ENCODE measurements at regions not wholly inside any gene's neighbourhood (a gene's known extent, or its start where the extent isn't known, plus 50 kb on each side); places are given as distances from the start of the nearest gene placed in this dataset.

- no peak for DNase-seq (ENCODE audit: low read depth in 2 of 2)
Measured at GRCh38 chr22:47605886-47606285, 843.4 kb downstream of the TBC1D22A start.

GRCh38 chr22:47605441-47605840 is 843.0 kb downstream of the TBC1D22A start:
- DNase-seq (ENCODE audit: low read depth in 2 of 2): no peak

GRCh38 chr22:47604563-47604962 is 842.1 kb downstream of the TBC1D22A start:
- no peak for DNase-seq (ENCODE audit: low read depth in 2 of 2)

GRCh38 chr22:47602732-47603131 is 840.3 kb downstream of the TBC1D22A start:
- no peak for DNase-seq (ENCODE audit: low read depth in 2 of 2)

- DNase-seq (ENCODE audit: low read depth in 2 of 2): no peak
Measured at GRCh38 chr22:47601666-47602065, 839.2 kb downstream of the TBC1D22A start.

- DNase-seq (ENCODE audit: low read depth in 2 of 2): no peak
Measured at GRCh38 chr22:47600791-47601625, 838.6 kb downstream of the TBC1D22A start.

- no peak for DNase-seq (ENCODE audit: low read depth in 2 of 2)
Measured at GRCh38 chr22:47600281-47600680, 837.8 kb downstream of the TBC1D22A start.

GRCh38 chr22:47599753-47600152 is 837.3 kb downstream of the TBC1D22A start:
- DNase-seq (ENCODE audit: low read depth in 2 of 2): no peak

GRCh38 chr22:47598864-47599263 is 836.4 kb downstream of the TBC1D22A start:
- no peak for DNase-seq (ENCODE audit: low read depth in 2 of 2)

- DNase-seq (ENCODE audit: low read depth in 2 of 2): no peak
Measured at GRCh38 chr22:47597041-47597440, 834.6 kb downstream of the TBC1D22A start.

GRCh38 chr22:47596176-47596690 is 833.8 kb downstream of the TBC1D22A start:
- no peak for DNase-seq (ENCODE audit: low read depth in 2 of 2)

- DNase-seq (ENCODE audit: low read depth in 2 of 2): no peak
Measured at GRCh38 chr22:47594836-47595521, 832.5 kb downstream of the TBC1D22A start.

- DNase-seq (ENCODE audit: low read depth in 2 of 2): no peak
Measured at GRCh38 chr22:47593911-47594311, 831.5 kb downstream of the TBC1D22A start.

- DNase-seq (ENCODE audit: low read depth in 2 of 2): no peak
Measured at GRCh38 chr22:47593291-47593690, 830.8 kb downstream of the TBC1D22A start.

GRCh38 chr22:47592791-47593190 is 830.3 kb downstream of the TBC1D22A start:
- DNase-seq (ENCODE audit: low read depth in 2 of 2): no peak

GRCh38 chr22:47591709-47592108 is 829.3 kb downstream of the TBC1D22A start:
- DNase-seq (ENCODE audit: low read depth in 2 of 2): no peak

- DNase-seq (ENCODE audit: low read depth in 2 of 2): no peak
Measured at GRCh38 chr22:47591016-47591415, 828.6 kb downstream of the TBC1D22A start.

- no peak for DNase-seq (ENCODE audit: low read depth in 2 of 2)
Measured at GRCh38 chr22:47589271-47590250, 827.1 kb downstream of the TBC1D22A start.

GRCh38 chr22:47588578-47588960 is 826.1 kb downstream of the TBC1D22A start:
- DNase-seq (ENCODE audit: low read depth in 2 of 2): no peak

GRCh38 chr22:47587861-47588577 is 825.6 kb downstream of the TBC1D22A start:
- no peak for DNase-seq (ENCODE audit: low read depth in 2 of 2)

GRCh38 chr22:47587361-47587760 is 824.9 kb downstream of the TBC1D22A start:
- no peak for DNase-seq (ENCODE audit: low read depth in 2 of 2)
